Endodermal cell (in vitro differentiated cells): ENCODE measurements at regions not wholly inside any gene's neighbourhood (a gene's known extent, or its start where the extent isn't known, plus 50 kb on each side); places are given as distances from the start of the nearest gene placed in this dataset.

Experiments
- DNase-seq: peaks from one replicate; pipeline ENCODE4 v3.0.0-alpha.2; 2017
- H3K27ac ChIP-seq: 2 replicates; pipeline ENCODE4 v1.5.1; 2013; ENCODE audit warnings: mild to moderate bottlenecking, low read depth, low read length, moderate library complexity
- H3K27me3 ChIP-seq: 2 replicates; pipeline ENCODE4 v1.6.1; 2013; ENCODE audit warnings: mild to moderate bottlenecking, low read length, moderate library complexity; ENCODE audit not compliant: insufficient read depth, control insufficient read depth, poor library complexity, severe bottlenecking
- H3K36me3 ChIP-seq: 2 replicates; pipeline ENCODE4 v1.7.0; 2013; ENCODE audit warnings: mild to moderate bottlenecking, low read length, moderate library complexity; ENCODE audit not compliant: control insufficient read depth, insufficient read depth
- H3K4me1 ChIP-seq: one replicate; pipeline ENCODE4 v1.7.0; 2013; ENCODE audit warnings: low read length; ENCODE audit not compliant: control insufficient read depth, insufficient read depth
- H3K4me3 ChIP-seq: 2 replicates; pipeline ENCODE4 v1.5.1; 2013; ENCODE audit warnings: mild to moderate bottlenecking, low read length, moderate library complexity
- H3K9ac ChIP-seq: 2 replicates; pipeline ENCODE4 v1.6.1; 2013; ENCODE audit warnings: mild to moderate bottlenecking, low read length, moderate library complexity; ENCODE audit not compliant: poor library complexity, severe bottlenecking; ENCODE audit errors: extremely low read depth
- H3K9me3 ChIP-seq: 2 replicates; pipeline ENCODE4 v1.6.1; 2013; ENCODE audit warnings: mild to moderate bottlenecking, low read length, moderate library complexity; ENCODE audit not compliant: control insufficient read depth
- H3K27ac Mint-ChIP-seq: 2 replicates; pipeline ENCODE4 v1.8.0; 2020; ENCODE audit warnings: mixed read lengths
- H3K27me3 Mint-ChIP-seq: 2 replicates; pipeline ENCODE4 v1.8.0; 2021; ENCODE audit warnings: mild to moderate bottlenecking, mixed read lengths; ENCODE audit not compliant: insufficient read depth
- H3K36me3 Mint-ChIP-seq: 2 replicates; pipeline ENCODE4 v1.8.0; 2020; ENCODE audit warnings: low read depth, mixed read lengths
- H3K4me1 Mint-ChIP-seq: 2 replicates; pipeline ENCODE4 v1.8.0; 2020; ENCODE audit warnings: mixed read lengths
- H3K4me3 Mint-ChIP-seq: 2 replicates; pipeline ENCODE4 v1.8.0; 2020; ENCODE audit warnings: mild to moderate bottlenecking, moderate library complexity, mixed read lengths
- H3K9me3 Mint-ChIP-seq: 2 replicates; pipeline ENCODE4 v1.8.0; 2020; ENCODE audit warnings: mild to moderate bottlenecking, mixed read lengths
- CTCF ChIP-seq: fragments of 200-600 bp; sonication (generic); conservative IDR thresholded peaks from 2 replicates; pipeline ENCODE4 v1.5.0; 2021; ENCODE audit warnings: antibody characterized with exemption, mild to moderate bottlenecking
- WGBS, 2 experiments: methylation state at CpG; one replicate each; pipeline versions ENCODE4 v1.1.5 to v1.1.7; 2013; ENCODE audit warnings: missing lambda C conversion rate in 2 of 2, mixed read lengths in 1 of 2; ENCODE audit not compliant: insufficient coverage in 1 of 2, insufficient read length in 1 of 2; 5-methylcytosine and 5-hydroxymethylcytosine counted together

GRCh38 chr9:111114486-111114885, 76.2 kb upstream of the LPAR1 start:
- Histone ChIP-seq H3K36me3 (no peaks in the 10 kb centered on the region), H3K4me3 (no peak overlapping the region), H3K27me3 (peaks cover 37% of the 10 kb centered on the region), H3K9ac (no peak overlapping the region), H3K27ac (no peak overlapping the region), H3K9me3 (peaks cover 5% of the 10 kb centered on the region), H3K4me1 (peaks cover 4% of the 10 kb centered on the region)
- 100% methylated on average over 1 of the region's 1 CpG for WGBS, 2 experiments
- TF ChIP-seq CTCF = no peak
- no peak for DNase-seq
- Mint-ChIP-seq H3K4me3 (no peak overlapping the region), H3K9me3 (peaks cover 5% of the 10 kb centered on the region), H3K4me1 (peaks cover 17% of the 10 kb centered on the region), H3K36me3 (peaks cover 5% of the 10 kb centered on the region), H3K27me3 (peaks cover 67% of the 10 kb centered on the region), H3K27ac (no peak overlapping the region)

GRCh38 chr9:111113712-111114111, 75.4 kb upstream of the LPAR1 start:
- H3K27ac ChIP-seq = no peak overlapping the region
- H3K4me1 ChIP-seq = peaks cover 4% of the 10 kb centered on the region
- WGBS, 2 experiments = 71 to 78% methylated on average over 1 to 2 of the region's 2 CpGs
- H3K4me1 Mint-ChIP-seq = peaks cover 18% of the 10 kb centered on the region
- H3K27ac Mint-ChIP-seq = no peak overlapping the region
- peak; percentile 54 for DNase-seq
- H3K27me3 Mint-ChIP-seq = peaks cover 71% of the 10 kb centered on the region
- no peak overlapping the region for H3K9ac ChIP-seq
- H3K36me3 Mint-ChIP-seq = no peaks in the 10 kb centered on the region
- no peak overlapping the region for H3K4me3 ChIP-seq
- H3K4me3 Mint-ChIP-seq = no peak overlapping the region
- no peaks in the 10 kb centered on the region for H3K9me3 ChIP-seq
- H3K36me3 ChIP-seq = no peaks in the 10 kb centered on the region
- H3K9me3 Mint-ChIP-seq = no peaks in the 10 kb centered on the region
- TF ChIP-seq CTCF = no peak
- H3K27me3 ChIP-seq = peaks cover 37% of the 10 kb centered on the region

- no peak overlapping the region for H3K4me3 Mint-ChIP-seq
- Histone ChIP-seq H3K9me3 (no peaks in the 10 kb centered on the region), H3K27me3 (peaks cover 31% of the 10 kb centered on the region), H3K4me3 (no peak overlapping the region), H3K27ac (no peak overlapping the region), H3K4me1 (peaks cover 4% of the 10 kb centered on the region), H3K9ac (no peak overlapping the region), H3K36me3 (no peaks in the 10 kb centered on the region)
- 80 to 86% methylated on average over 3 of the region's 3 CpGs for WGBS, 2 experiments
- peak; percentile 64 for DNase-seq
- TF ChIP-seq CTCF = no peak
- peaks cover 65% of the 10 kb centered on the region for H3K27me3 Mint-ChIP-seq
- H3K27ac Mint-ChIP-seq = no peak overlapping the region
- no peaks in the 10 kb centered on the region for H3K36me3 Mint-ChIP-seq
- H3K9me3 Mint-ChIP-seq = no peaks in the 10 kb centered on the region
- peaks cover 22% of the 10 kb centered on the region for H3K4me1 Mint-ChIP-seq
These were observed 72.5 kb upstream of the LPAR1 start for GRCh38 chr9:111110805-111111204.
